Activated T-helper 1 cell treated with anti-CD3 and anti-CD28 coated beads, Interleukin-12 subunit alpha, Interleukin-12 subunit beta, Interleukin-2, Interleukin-4 antibody, amounts not matched to agents 30 ng/mL and 10 ng/mL and 1 ng/mL, durations not matched to agents 14 hours and 24 hours and 36 hours (primary cell): ENCODE measurements at regions not wholly inside any gene's neighbourhood (a gene's known extent, or its start where the extent isn't known, plus 50 kb on each side); places are given as distances from the start of the nearest gene placed in this dataset.

Source experiments
- DNase-seq: peaks from one replicate; pipeline ENCODE4 v3.0.0; 2021; ENCODE audit warnings: low spot score
- H3K27ac Mint-ChIP-seq: one replicate; pipeline ENCODE4 v1.8.0; 2021; ENCODE audit warnings: mild to moderate bottlenecking, mixed read lengths
- H3K27me3 Mint-ChIP-seq: one replicate; pipeline ENCODE4 v1.8.0; 2022; ENCODE audit warnings: mild to moderate bottlenecking, moderate library complexity, mixed read lengths; ENCODE audit not compliant: insufficient read depth
- H3K36me3 Mint-ChIP-seq: one replicate; pipeline ENCODE4 v1.8.0; 2021; ENCODE audit warnings: low read depth, mixed read lengths
- H3K4me1 Mint-ChIP-seq: one replicate; pipeline ENCODE4 v1.8.0; 2021; ENCODE audit warnings: low read depth, mixed read lengths
- H3K4me3 Mint-ChIP-seq: one replicate; pipeline ENCODE4 v1.8.0; 2021; ENCODE audit warnings: mild to moderate bottlenecking, moderate library complexity, mixed read lengths
- H3K9me3 Mint-ChIP-seq: one replicate; pipeline ENCODE4 v1.8.0; 2021; ENCODE audit warnings: mixed read lengths
- intact Hi-C: fragments of 100-400 bp; cut with micrococcal nuclease; formaldehyde crosslinking; loops from one replicate; pipeline ENCODE4 v1.15.1; 2024

DNA sequence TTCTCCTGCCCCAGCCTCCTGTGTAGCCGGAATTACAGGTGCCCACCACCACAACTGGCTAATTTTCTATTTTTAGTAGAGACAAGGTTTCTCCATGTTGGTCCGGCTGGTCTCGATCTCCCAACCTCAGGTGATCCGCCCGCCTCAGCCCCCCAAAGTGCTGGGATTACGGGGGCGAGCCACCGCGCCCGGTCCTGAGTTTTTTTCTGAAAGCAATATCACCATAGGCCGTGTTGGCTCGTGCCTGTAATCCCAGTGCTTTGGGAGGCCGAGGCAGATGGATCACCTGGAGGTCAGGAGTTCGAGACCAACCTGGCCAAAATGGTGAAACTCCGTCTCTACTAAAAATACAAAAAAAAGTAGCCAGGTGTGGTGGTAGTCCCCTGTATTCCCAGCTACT is 136.3 kb upstream of the TECRL start:
- no peak for DNase-seq
- no peaks in the 10 kb centered on the region for H3K9me3 Mint-ChIP-seq
- H3K27me3 Mint-ChIP-seq: no peaks in the 10 kb centered on the region
- intact Hi-C loops: no loop called here
- no peak overlapping the region for H3K27ac Mint-ChIP-seq
- H3K4me1 Mint-ChIP-seq: no peaks in the 10 kb centered on the region
- H3K4me3 Mint-ChIP-seq: no peak overlapping the region
- H3K36me3 Mint-ChIP-seq: no peaks in the 10 kb centered on the region

DNA sequence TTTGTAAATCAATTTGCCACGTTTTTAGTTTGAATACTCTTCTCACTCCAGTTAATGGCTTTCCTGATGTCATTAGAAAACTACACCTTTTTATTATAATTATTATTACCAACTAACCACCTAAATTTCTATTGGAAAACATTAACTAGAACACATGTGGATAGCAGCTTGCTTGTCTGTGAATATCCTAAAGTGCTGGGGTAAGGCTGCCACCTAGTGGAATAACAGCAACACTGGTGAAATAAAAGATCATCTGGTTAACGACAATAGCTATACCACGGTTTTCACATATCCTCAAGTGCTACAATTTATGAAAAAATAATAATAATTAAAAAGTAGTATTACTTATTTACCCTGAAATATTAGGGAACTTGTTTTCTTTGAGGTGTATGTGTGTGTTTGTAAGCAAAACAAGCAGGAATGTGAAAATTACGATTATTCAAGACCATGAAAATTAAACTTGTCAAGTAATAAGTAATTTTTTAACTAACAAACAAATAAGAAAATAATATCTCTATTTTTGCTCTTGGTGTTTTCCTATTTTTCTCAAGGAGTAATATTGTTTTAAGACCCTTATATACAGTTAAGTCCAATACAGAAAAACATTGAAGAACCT is 130.1 kb upstream of the TECRL start:
- Mint-ChIP-seq H3K4me3 (no peak overlapping the region), H3K27ac (no peak overlapping the region), H3K36me3 (no peaks in the 10 kb centered on the region), H3K4me1 (no peaks in the 10 kb centered on the region), H3K27me3 (peaks cover 2% of the 10 kb centered on the region), H3K9me3 (no peaks in the 10 kb centered on the region)
- intact Hi-C loops: loop anchor here (1.0 kb wide), 1 partner anchor 381 kb away; no protein-coding TSS in a partner anchor
- peak; percentile 4 for DNase-seq

GRCh38 chr4:64538219-64538618 is 129.0 kb upstream of the TECRL start:
- Mint-ChIP-seq H3K27me3 (peaks cover 2% of the 10 kb centered on the region), H3K4me1 (no peaks in the 10 kb centered on the region), H3K9me3 (no peaks in the 10 kb centered on the region), H3K36me3 (no peaks in the 10 kb centered on the region), H3K4me3 (no peak overlapping the region), H3K27ac (no peak overlapping the region)
- intact Hi-C loops: no loop called here
- no peak for DNase-seq

DNA sequence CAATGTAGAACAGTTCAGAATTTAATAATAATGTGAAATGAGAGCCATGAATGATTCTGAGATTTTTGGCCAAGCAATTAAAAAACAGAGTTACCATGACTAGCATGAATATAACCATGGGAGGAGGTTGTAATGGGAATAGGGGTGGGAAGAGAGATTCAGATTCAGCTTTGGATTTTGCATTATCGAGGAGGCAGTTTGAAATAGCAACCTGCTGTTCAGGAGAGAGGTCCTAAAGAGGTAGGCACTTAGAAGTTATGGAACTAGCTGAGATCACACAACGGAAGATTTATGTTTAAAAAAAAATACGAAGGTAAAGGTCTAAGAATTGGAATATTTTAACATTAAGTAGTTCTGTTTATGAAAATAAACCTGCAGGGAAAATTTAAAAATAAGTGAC is 124.4 kb upstream of the TECRL start:
- Mint-ChIP-seq H3K9me3 (no peaks in the 10 kb centered on the region), H3K27ac (no peak overlapping the region)
- no peak for DNase-seq

DNA sequence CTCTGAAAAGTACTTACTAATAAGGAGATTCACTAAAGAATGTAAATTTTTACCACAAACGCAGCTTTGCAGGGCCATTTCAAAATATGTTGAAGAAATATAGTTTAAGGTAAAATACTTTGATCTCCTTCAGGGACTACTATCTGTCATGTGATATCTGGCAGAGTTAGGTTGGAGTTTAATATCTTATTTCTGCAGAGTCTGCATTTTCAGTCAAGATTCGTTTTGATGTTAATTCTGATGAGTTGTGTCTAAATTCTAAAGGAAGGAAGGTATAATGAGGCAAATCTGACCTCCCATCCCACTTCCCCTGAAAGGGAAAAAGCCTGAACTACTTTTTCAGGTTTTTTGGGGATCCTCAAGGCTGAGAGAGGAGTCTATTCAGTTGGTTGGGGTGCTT is 123.9 kb upstream of the TECRL start:
- Mint-ChIP-seq H3K4me1 (no peaks in the 10 kb centered on the region), H3K27ac (no peak overlapping the region), H3K4me3 (no peak overlapping the region), H3K27me3 (peaks cover 2% of the 10 kb centered on the region), H3K9me3 (no peaks in the 10 kb centered on the region), H3K36me3 (no peaks in the 10 kb centered on the region)
- intact Hi-C loops: no loop called here
- no peak for DNase-seq

More for the DNA sequence above, 124.4 kb upstream of the TECRL start:
- peaks cover 2% of the 10 kb centered on the region for H3K27me3 Mint-ChIP-seq
- no peaks in the 10 kb centered on the region for H3K36me3 Mint-ChIP-seq
- H3K4me1 Mint-ChIP-seq: no peaks in the 10 kb centered on the region
- H3K4me3 Mint-ChIP-seq: no peak overlapping the region
- intact Hi-C loops: no loop called here

DNA sequence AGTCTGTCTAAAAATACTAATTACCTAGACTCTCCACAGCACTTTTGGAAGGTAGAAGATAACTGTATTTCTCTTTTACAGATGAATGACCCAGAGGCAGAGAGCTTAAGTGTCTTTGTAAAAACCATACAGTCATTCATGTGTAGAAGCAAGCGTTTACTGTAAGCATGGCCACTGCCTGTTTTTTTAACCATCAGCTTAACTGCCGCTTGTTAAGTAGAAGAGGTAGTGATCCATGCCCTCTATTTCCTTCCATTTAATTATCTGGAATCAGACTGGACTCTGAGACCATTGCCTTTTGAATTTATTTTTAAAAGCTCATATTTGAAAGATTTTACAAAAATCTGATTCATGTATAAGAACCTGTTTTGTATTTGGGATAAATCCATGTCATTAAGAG is 111.2 kb upstream of the TECRL start:
- intact Hi-C loops: no loop called here

GRCh38 chr4:64518600-64518999 is 109.3 kb upstream of the TECRL start:
- intact Hi-C loops: no loop called here
- H3K27ac Mint-ChIP-seq: no peak overlapping the region
- no peaks in the 10 kb centered on the region for H3K9me3 Mint-ChIP-seq
- no peak overlapping the region for H3K4me3 Mint-ChIP-seq
- no peaks in the 10 kb centered on the region for H3K4me1 Mint-ChIP-seq
- DNase-seq: no peak
- H3K27me3 Mint-ChIP-seq: no peaks in the 10 kb centered on the region
- H3K36me3 Mint-ChIP-seq: no peaks in the 10 kb centered on the region

More for the DNA sequence above, 111.2 kb upstream of the TECRL start:
- Mint-ChIP-seq H3K27me3 (no peaks in the 10 kb centered on the region), H3K4me1 (no peaks in the 10 kb centered on the region), H3K36me3 (no peaks in the 10 kb centered on the region), H3K9me3 (no peaks in the 10 kb centered on the region), H3K4me3 (no peak overlapping the region), H3K27ac (no peak overlapping the region)
- DNase-seq: no peak

- Mint-ChIP-seq H3K36me3 (no peaks in the 10 kb centered on the region), H3K27ac (no peak overlapping the region), H3K27me3 (no peaks in the 10 kb centered on the region), H3K4me3 (no peak overlapping the region), H3K9me3 (no peaks in the 10 kb centered on the region), H3K4me1 (no peaks in the 10 kb centered on the region)
- intact Hi-C loops: no loop called here
- no peak for DNase-seq
Measured at GRCh38 chr4:64516176-64516575, 106.9 kb upstream of the TECRL start.

DNA sequence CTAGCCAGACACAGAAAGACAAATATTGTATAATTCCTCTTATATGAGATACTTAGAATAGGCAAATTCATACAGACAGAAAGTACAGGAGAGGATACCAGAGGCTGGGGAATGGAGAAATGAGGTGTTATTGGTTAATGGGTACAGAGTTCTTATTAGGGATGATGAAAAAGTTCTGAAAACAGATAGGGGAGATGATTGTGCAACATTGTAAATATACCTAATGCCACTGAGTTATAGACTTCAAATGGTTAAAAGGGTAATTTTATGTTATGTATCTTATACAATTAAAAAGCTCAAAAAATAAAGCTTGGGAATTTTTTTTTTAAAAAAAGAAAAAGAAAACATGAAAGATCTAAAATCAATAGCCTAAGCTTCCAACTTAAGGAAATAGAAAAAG is 98.8 kb upstream of the TECRL start:
- H3K36me3 Mint-ChIP-seq: no peaks in the 10 kb centered on the region
- no peak for DNase-seq
- intact Hi-C loops: no loop called here
- H3K9me3 Mint-ChIP-seq: no peaks in the 10 kb centered on the region
- no peak overlapping the region for H3K27ac Mint-ChIP-seq
- H3K4me1 Mint-ChIP-seq: no peaks in the 10 kb centered on the region
- no peak overlapping the region for H3K4me3 Mint-ChIP-seq
- no peaks in the 10 kb centered on the region for H3K27me3 Mint-ChIP-seq

DNA sequence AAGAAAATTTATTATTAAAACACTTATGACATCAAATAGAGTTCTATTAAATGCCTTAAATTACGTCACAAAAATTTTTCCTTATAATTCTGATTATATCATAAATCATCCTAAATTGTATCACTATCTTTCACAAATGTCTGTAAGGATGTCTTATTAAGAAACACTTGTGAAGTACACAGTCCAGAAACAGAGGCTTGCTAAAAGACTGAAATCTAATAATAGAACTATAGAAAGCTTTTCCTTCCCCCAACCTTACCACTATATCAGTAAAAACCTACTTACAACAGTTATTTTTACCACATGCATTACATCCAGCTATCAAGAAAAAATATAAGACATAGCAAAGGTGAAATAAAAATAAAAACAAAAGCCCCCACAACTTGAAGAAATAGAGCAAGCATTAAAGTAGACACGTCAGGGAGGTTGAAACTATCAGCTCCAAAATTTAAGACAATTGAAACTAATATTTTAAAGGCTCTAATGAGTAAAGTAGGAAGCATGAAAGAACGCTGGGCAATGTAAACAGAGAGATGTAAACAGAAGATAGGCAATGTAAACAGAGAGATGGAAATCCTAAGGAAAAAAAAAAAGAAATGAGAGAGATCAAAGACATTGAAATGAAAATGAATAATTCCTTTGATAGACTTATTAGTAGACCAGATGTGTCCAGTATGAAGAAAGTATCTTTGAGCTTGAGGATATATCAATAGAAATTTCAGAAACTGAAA is 94.9 kb upstream of the TECRL start:
- no peaks in the 10 kb centered on the region for H3K36me3 Mint-ChIP-seq
- no peak for DNase-seq
- no peak overlapping the region for H3K27ac Mint-ChIP-seq
- H3K4me3 Mint-ChIP-seq: no peak overlapping the region
- no peaks in the 10 kb centered on the region for H3K4me1 Mint-ChIP-seq
- no peaks in the 10 kb centered on the region for H3K9me3 Mint-ChIP-seq
- no peaks in the 10 kb centered on the region for H3K27me3 Mint-ChIP-seq
- intact Hi-C loops: no loop called here

GRCh38 chr4:64503416-64503815 is 94.2 kb upstream of the TECRL start:
- Mint-ChIP-seq H3K4me3 (no peak overlapping the region), H3K9me3 (no peaks in the 10 kb centered on the region), H3K27me3 (no peaks in the 10 kb centered on the region), H3K27ac (no peak overlapping the region), H3K36me3 (no peaks in the 10 kb centered on the region), H3K4me1 (no peaks in the 10 kb centered on the region)
- intact Hi-C loops: no loop called here
- no peak for DNase-seq

DNA sequence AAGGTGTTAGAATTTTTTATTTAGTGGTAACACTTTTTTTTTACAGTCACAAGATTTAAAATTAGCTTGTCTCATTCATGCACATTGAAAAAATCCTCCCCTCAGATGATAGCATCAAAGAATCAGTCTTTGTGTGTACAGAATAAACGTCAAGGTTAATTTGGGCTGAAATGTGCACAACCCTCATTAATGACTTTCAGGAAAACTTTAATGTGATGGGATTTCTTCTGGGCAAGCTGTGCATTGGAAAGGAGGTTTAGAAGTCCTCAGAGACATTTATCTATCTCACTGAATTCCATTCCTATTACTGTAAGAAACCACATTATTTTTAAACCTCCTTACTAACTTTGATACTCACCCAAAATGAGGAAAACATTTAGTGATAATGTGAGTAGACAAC is 88.2 kb upstream of the TECRL start:
- Mint-ChIP-seq H3K27me3 (no peaks in the 10 kb centered on the region), H3K4me1 (no peaks in the 10 kb centered on the region), H3K9me3 (peaks cover 5% of the 10 kb centered on the region), H3K4me3 (no peak overlapping the region), H3K27ac (no peak overlapping the region), H3K36me3 (no peaks in the 10 kb centered on the region)
- intact Hi-C loops: no loop called here
- DNase-seq: no peak

GRCh38 chr4:64495946-64496345 is 86.7 kb upstream of the TECRL start:
- H3K36me3 Mint-ChIP-seq: no peaks in the 10 kb centered on the region
- H3K27me3 Mint-ChIP-seq: no peaks in the 10 kb centered on the region
- no peak overlapping the region for H3K4me3 Mint-ChIP-seq
- intact Hi-C loops: no loop called here
- H3K27ac Mint-ChIP-seq: no peak overlapping the region
- H3K4me1 Mint-ChIP-seq: no peaks in the 10 kb centered on the region
- DNase-seq: no peak
- peaks cover 5% of the 10 kb centered on the region for H3K9me3 Mint-ChIP-seq

- H3K4me3 Mint-ChIP-seq: no peak overlapping the region
- H3K27ac Mint-ChIP-seq: no peak overlapping the region
- DNase-seq: no peak
- no peaks in the 10 kb centered on the region for H3K36me3 Mint-ChIP-seq
- intact Hi-C loops: no loop called here
- no peaks in the 10 kb centered on the region for H3K4me1 Mint-ChIP-seq
- no peaks in the 10 kb centered on the region for H3K9me3 Mint-ChIP-seq
- H3K27me3 Mint-ChIP-seq: no peaks in the 10 kb centered on the region
Measured at GRCh38 chr4:64489628-64490027, 80.4 kb upstream of the TECRL start.
